GM10266 (cell line): ENCODE measurements at regions not wholly inside any gene's neighbourhood (a gene's known extent, or its start where the extent isn't known, plus 50 kb on each side); places are given as distances from the start of the nearest gene placed in this dataset.

Experiments
- DNase-seq: peaks from one replicate; pipeline ENCODE4 v3.0.0; 2012; ENCODE audit errors: extremely low spot score
- CTCF ChIP-seq: IDR thresholded peaks from 2 replicates; pipeline ENCODE4 v1.5.1; 2012; ENCODE audit warnings: mild to moderate bottlenecking, low read depth; ENCODE audit not compliant: control insufficient read depth, insufficient read depth; ENCODE audit errors: missing control alignments

GRCh38 chr12:61902403-61902802 is 357.8 kb upstream of the USP15 start:
- no peak for TF ChIP-seq CTCF
- no peak for DNase-seq

- TF ChIP-seq CTCF = no peak
- DNase-seq = no peak
Observed at GRCh38 chr12:61911113-61911512, 349.1 kb upstream of the USP15 start.

- TF ChIP-seq CTCF = no peak
Observed at GRCh38 chr12:61915420-61915819, 344.8 kb upstream of the USP15 start.

GRCh38 chr12:61916831-61917230 is 343.4 kb upstream of the USP15 start:
- DNase-seq = no peak
- no peak for TF ChIP-seq CTCF

More at GRCh38 chr12:61915420-61915819, 344.8 kb upstream of the USP15 start:
- DNase-seq = no peak

GRCh38 chr12:61919686-61920085 is 340.5 kb upstream of the USP15 start:
- no peak for TF ChIP-seq CTCF
- no peak for DNase-seq

GRCh38 chr12:61920230-61920629 is 340.0 kb upstream of the USP15 start:
- DNase-seq = no peak
- TF ChIP-seq CTCF = no peak

- no peak for TF ChIP-seq CTCF
- DNase-seq = no peak
Observed at GRCh38 chr12:61923152-61923551, 337.1 kb upstream of the USP15 start.
